ENCODE measurements at regions not wholly inside any gene's neighbourhood (a gene's known extent, or its start where the extent isn't known, plus 50 kb on each side); places are given as distances from the start of the nearest gene placed in this dataset.
"Not testable (repeated sequence)": the region's sequence is repeated elsewhere in the genome, so short reads cannot be mapped to it uniquely, and the experiment has no call there.

GRCh38 chr1:196090226-196090625 is 518.0 kb downstream of the KCNT2 start:
- DNase-seq (ENCODE audit: low spot score): no peak

- no peak for DNase-seq (ENCODE audit: low spot score)
These were observed 519.7 kb downstream of the KCNT2 start for GRCh38 chr1:196088541-196088940.

GRCh38 chr1:196078691-196079090 is 529.5 kb downstream of the KCNT2 start:
- no peak for DNase-seq (ENCODE audit: low spot score)

- DNase-seq (ENCODE audit: low spot score): no peak
These were observed 532.6 kb downstream of the KCNT2 start for GRCh38 chr1:196075621-196076020.

- DNase-seq (ENCODE audit: low spot score): no peak
These were observed 534.1 kb downstream of the KCNT2 start for GRCh38 chr1:196074182-196074581.

- DNase-seq (ENCODE audit: low spot score): no peak
These were observed 536.8 kb downstream of the KCNT2 start for GRCh38 chr1:196071447-196071846.

- no peak for DNase-seq (ENCODE audit: low spot score)
These were observed 537.3 kb downstream of the KCNT2 start for GRCh38 chr1:196070940-196071339.

GRCh38 chr1:196063952-196064351 is 544.3 kb downstream of the KCNT2 start:
- no peak for DNase-seq (ENCODE audit: low spot score)

GRCh38 chr1:196063294-196063693 is 544.9 kb downstream of the KCNT2 start:
- DNase-seq (ENCODE audit: low spot score): no peak

- DNase-seq (ENCODE audit: low spot score): no peak
These were observed 547.7 kb downstream of the KCNT2 start for GRCh38 chr1:196060539-196060938.

GRCh38 chr1:196059210-196059609 is 549.0 kb downstream of the KCNT2 start:
- no peak for DNase-seq (ENCODE audit: low spot score)

GRCh38 chr1:196056966-196057365 is 551.3 kb downstream of the KCNT2 start:
- no peak for DNase-seq (ENCODE audit: low spot score)

- no peak for DNase-seq (ENCODE audit: low spot score)
These were observed 558.8 kb downstream of the KCNT2 start for GRCh38 chr1:196049407-196049806.

- no peak for DNase-seq (ENCODE audit: low spot score)
These were observed 565.0 kb downstream of the KCNT2 start for GRCh38 chr1:196043268-196043667.

GRCh38 chr1:196034080-196034706 is 574.0 kb downstream of the KCNT2 start:
- DNase-seq (ENCODE audit: low spot score): no peak

GRCh38 chr1:196031387-196031786 is 576.9 kb downstream of the KCNT2 start:
- DNase-seq (ENCODE audit: low spot score): not testable (repeated sequence)

GRCh38 chr1:196030455-196030854 is 577.8 kb downstream of the KCNT2 start:
- no peak for DNase-seq (ENCODE audit: low spot score)

- DNase-seq (ENCODE audit: low spot score): no peak
These were observed 578.8 kb downstream of the KCNT2 start for GRCh38 chr1:196029410-196029809.

GRCh38 chr1:196027127-196027526 is 581.1 kb downstream of the KCNT2 start:
- DNase-seq (ENCODE audit: low spot score): no peak

GRCh38 chr1:196021174-196021573 is 587.1 kb downstream of the KCNT2 start:
- DNase-seq (ENCODE audit: low spot score): not testable (repeated sequence)

GRCh38 chr1:196009362-196009761 is 598.9 kb downstream of the KCNT2 start:
- DNase-seq (ENCODE audit: low spot score): no peak

GRCh38 chr1:196007763-196008162 is 600.5 kb downstream of the KCNT2 start:
- no peak for DNase-seq (ENCODE audit: low spot score)

GRCh38 chr1:196005426-196005825 is 602.8 kb downstream of the KCNT2 start:
- DNase-seq (ENCODE audit: low spot score): no peak

- not testable (repeated sequence) for DNase-seq (ENCODE audit: low spot score)
These were observed 603.9 kb downstream of the KCNT2 start for GRCh38 chr1:196004388-196004787.
